SK-MEL-5 (cell line): ENCODE measurements at regions not wholly inside any gene's neighbourhood (a gene's known extent, or its start where the extent isn't known, plus 50 kb on each side); places are given as distances from the start of the nearest gene placed in this dataset.

Experiments
- DNase-seq: peaks from one replicate; pipeline ENCODE4 v3.0.0-alpha.2; 2016; ENCODE audit warnings: low read depth, low spot score
- in situ Hi-C: cut with HindIII; loops from 2 replicates; pipeline ENCODE4 v1.10.0; 2016; ENCODE audit warnings: low sequenced_read_pairs, high pct_unique_total_duplicates, low pct_unique_long_range_greater_than_20kb

DNA sequence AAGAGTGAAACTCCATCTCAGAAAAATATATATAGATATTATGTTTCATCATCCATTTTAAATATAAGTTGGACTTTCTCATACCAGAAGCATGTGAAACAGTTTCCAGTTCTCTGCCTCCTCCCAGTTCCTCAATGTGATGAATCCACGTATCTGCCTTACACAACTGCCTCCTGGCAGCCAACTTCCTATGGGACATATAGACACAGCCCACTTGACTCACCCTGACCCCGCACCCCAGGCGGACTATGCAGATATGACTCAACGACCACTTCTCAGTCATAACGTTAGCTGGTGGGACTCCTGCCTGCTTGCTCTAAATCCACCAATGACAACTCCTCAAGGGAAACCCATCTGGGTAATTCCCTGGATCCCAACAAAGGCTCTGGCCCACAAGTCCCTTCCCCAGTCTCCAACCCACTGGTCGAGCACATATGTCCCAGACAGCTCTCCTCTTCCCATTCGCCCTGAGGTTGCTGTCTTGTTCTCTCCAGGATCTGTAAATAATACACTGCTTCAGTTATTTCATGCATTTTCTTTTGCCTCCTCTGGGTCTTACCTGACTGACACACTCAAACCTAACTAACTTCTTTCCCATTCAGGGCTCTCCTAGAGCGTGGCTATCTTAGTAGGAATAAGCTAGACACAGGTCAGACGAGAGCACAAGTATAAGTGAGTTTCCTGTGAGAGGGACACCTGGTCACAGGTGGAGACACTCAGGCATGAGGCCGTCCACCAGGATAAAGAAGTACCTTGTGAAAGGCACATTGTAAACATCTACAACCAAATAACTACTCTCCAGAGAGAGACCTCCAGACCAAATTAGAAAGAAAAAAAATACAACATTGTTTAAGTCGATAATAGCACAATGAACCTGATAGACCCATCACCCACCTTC, 548.5 kb downstream of the CD83 start:
- no peak for DNase-seq
- in situ Hi-C loops = no loop called here

- no peak for DNase-seq
- in situ Hi-C loops = no loop called here
These were observed 553.2 kb downstream of the CD83 start for GRCh38 chr6:14670806-14671205.

DNA sequence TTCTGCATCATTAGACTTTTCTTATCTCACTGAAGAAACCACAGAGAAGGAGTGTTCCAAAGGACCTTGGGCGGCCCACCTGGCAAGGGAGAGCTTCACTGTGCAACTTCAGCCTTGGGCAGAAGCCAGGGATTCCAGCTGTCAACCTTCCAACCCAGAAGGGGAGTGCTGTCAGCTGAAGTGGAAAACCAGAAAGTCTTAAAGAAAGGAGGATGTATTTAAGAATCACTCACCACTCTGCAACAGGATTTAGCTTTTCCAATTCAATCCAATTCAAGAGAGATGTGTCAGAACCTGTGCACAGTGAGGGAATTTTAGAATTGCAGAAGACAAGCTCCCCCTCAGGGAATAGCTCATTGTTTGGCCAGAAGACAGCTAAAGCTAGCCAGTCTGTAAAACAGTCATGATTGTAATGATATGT, 553.7 kb downstream of the CD83 start:
- in situ Hi-C loops = no loop called here
- no peak for DNase-seq

DNA sequence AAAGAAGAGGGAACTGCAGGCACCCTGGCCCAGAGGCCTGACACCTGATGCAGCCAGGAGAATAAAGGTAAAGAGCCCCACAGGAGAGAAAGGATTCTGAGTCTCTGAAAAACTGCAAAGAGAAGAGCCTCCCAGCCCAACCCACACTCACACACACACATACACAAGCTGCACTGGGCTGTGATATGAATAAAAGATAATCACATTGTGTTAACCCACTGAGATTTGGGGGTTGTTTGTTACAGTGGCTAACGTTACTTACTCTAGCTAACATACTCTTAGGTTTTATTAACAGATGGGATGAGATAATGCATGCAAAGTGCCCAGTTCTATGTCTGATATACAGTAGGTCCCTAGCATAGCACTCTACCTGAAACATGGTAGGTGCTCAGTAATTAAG, 554.4 kb downstream of the CD83 start:
- in situ Hi-C loops = no loop called here
- no peak for DNase-seq

GRCh38 chr6:14673201-14673600, 555.6 kb downstream of the CD83 start:
- DNase-seq = no peak
- in situ Hi-C loops = no loop called here

DNA sequence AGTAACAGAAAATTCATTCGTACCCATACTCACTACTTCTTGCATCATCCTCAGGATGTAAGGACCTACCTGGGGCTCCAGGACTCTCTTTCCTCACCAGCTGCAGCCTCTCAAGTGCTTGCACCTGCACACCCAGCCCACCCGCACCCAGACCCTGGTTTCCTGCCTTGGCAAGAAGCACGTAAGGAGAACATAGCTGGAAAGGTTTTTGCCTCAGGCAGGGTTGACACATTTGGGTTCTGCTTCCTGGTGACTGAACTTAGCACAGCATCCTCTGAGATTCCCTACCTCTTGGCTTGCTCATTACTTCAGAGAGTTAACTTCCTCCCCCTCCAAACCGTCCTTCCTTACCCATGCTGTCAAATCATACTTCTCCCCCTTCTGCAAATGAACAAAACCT, 556.9 kb downstream of the CD83 start:
- in situ Hi-C loops = no loop called here
- no peak for DNase-seq

DNA sequence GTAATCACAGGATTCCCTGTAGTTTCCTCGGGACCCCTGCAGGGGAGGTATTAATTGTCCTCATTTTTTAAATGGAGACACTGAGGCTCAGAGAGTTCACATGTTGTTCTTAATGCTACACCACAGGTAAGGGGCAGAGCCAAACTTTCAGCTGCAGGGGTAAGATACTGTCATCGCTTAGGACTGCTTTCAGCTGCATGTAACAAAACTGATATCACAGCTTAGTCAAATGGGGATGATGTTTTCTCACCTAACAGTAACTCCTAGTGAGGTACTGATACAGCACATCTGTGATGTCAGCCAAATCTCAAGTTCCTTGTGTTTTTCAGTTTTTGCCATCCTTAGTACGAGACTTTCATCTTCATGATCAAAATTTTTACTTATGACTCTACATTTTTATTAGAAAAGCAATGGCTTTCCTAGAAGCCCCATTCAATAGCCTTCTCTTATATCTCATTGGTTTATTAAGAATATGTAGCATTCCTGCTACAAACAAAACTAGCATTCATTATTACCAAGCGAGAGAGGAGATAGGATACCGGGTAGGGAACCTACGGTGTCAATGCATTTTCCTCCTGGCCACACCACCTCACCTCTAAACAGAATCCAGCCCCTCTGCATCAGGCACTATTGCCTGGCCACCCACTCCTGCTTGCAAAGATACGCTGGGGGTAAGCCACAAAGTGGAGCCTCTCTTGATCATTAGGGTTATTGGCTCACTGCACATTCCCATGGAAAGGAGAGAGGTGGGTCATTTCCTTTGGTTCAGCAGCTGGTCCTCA, 557.5 kb downstream of the CD83 start:
- in situ Hi-C loops = no loop called here
- no peak for DNase-seq

DNA sequence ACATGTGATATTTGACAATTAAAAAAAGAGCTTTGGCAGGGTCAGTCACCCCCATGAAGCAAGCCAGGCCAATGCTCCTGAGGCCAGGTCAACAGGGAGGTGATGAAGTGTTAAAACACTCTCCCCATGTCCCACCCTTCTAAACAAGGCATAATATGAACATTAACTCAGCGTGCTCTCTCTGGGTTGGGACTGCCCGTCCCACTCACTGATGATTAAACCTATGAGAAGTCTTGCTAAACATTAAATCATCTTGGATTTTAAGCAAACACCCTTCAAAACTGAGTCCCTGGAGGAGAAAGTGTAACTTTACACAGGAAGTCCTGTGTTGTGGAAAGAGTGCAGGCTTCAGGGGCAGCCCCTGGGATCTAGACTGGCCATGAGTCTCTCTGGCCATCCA, 558.5 kb downstream of the CD83 start:
- in situ Hi-C loops = no loop called here
- no peak for DNase-seq

- in situ Hi-C loops = no loop called here
These were observed 559.6 kb downstream of the CD83 start for GRCh38 chr6:14676977-14677781.

DNA sequence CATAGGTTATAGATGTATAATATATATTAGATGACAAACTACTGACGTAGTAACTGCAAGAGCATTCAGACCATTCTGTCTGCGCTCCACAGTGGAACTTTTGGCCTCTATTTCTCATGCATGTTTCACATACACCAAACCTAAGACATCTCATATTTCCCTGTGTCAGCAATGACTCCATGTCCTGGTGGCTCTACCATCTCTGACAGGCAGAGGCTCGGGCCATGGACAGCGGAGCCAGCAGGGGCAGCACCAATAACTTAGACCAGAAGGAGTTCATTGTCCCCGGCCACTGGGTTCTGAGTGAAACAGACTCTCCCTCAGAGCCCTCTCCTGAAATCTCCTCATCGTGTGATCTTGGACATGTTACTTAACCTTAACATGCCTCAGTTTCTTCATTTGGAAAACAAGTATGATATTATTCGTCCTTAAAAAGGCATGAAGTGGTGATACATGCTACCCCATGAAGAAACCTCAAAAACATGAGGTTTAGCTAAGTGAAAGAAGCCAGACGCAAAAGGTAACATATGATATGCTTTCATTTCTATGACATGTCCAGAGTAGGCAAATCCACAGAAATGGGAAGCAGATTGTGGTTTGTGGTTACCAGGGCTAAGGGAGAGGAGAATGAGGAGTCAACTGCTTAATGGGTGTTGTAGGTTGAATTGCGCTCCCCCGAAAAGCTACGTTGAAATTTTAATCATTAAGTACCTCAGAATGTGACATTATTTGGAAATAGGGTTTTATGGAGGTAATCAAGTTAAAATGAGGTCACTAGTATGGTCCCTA, 564.0 kb upstream of the JARID2 start:
- in situ Hi-C loops = no loop called here
- DNase-seq = no peak

More at GRCh38 chr6:14676977-14677781, 559.6 kb downstream of the CD83 start:
- no peak for DNase-seq

- in situ Hi-C loops = no loop called here
- no peak for DNase-seq
These were observed 563.1 kb upstream of the JARID2 start for GRCh38 chr6:14682812-14683211.

DNA sequence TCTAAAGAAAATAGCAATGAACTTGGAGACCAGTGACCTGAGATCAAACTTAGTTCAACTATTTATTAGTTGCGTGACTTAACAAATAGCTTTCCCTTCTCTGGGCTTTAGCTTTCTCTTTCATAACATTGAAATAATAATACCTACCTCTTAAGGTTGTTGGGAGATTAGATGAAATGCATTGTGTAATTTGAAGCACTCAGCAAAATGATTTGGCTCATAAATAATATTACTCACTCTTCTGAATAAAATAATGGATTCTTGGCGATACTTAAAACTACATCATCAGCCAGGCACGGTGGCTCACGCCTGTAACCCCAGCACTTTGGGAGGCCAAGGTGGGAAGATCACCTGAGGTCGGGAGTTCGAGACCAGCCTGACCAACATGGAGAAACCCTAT, 556.2 kb upstream of the JARID2 start:
- in situ Hi-C loops = no loop called here
- no peak for DNase-seq

GRCh38 chr6:14690120-14691056, 555.5 kb upstream of the JARID2 start:
- DNase-seq = no peak
- in situ Hi-C loops = no loop called here

DNA sequence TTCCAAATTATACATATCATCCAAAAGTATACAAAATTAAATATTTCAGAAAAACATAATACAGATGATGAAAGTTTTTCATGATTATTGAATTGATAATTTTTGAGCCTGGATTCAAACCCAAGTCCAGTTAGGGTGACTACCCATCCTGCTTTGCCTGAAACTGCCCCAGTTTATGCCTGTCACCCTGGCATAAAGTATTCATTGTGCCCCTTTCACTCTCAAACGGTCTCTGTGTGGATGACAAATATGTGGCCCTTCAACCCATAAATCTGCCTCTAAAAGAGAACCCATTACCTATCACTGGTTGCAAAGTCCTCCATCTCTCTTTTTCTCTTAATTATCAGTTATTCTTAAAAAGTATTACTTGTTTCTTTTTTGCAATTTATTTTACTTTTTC, 553.7 kb upstream of the JARID2 start:
- in situ Hi-C loops = no loop called here
- no peak for DNase-seq

DNA sequence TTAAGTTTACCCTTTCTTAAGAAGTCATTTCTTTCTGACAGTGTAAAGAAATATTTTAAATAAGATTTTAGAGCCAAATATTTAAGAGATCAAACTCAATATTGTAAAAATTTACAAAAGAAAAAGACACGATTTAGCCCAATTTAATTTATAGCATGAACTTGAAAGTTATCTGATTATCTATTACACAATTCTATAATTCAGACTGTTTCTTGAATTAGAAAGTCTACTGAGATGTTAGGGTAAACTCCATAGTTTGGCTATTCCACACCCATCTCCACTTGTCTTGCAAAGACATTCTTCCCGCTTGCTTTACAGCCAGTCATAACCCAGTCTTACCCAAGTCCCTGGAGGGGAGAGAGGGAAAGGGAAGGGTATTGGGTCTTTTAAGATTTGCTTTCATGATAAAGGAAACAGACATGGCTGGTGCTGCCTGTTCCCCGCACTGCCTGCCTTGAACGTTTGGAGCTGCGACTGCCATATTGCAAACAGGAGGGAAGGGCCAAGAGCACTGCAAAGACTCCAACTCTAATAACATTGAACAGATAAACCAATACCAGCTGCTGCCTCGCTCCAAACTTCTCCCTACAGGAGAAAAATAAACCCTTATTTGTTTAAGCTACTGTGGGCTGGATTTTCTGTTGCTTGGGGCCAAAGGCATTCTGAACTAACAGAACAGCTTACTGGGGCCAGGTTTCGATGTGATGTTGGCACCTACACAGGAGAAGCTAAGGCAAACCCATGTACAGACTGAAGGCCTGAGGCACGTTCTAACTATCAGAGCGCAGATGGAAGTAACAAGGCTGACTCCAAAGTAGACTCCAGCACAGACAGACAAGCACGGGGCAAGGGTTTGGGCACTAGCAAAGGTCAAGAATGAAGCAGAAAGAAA, 552.3 kb upstream of the JARID2 start:
- no peak for DNase-seq
- in situ Hi-C loops = no loop called here

DNA sequence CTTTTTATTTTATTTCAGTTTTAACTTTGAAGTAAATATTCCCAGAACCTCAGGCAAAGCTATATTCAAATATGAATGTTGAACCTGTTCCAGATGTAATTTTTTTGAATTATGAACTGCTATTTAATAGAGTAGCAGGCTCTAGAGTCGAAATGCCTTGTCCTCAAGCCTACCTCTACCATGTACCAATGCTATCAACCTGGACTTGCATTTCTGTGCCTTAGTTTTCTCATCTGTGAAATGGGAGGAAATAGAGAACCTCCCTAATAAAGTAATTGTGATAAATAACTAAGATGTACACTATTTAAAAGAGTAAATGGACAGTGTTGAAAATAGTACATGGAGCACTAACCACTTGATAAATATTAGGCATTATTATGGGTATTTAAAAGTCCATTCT, 551.6 kb upstream of the JARID2 start:
- in situ Hi-C loops = no loop called here
- no peak for DNase-seq
